ENCODE measurements at regions not wholly inside any gene's neighbourhood (a gene's known extent, or its start where the extent isn't known, plus 50 kb on each side); places are given as distances from the start of the nearest gene placed in this dataset.

GRCh38 chr14:82138431-82138830 is 604.8 kb upstream of the SEL1L start:
- DNase-seq (ENCODE audit: low spot score) = no peak

DNA sequence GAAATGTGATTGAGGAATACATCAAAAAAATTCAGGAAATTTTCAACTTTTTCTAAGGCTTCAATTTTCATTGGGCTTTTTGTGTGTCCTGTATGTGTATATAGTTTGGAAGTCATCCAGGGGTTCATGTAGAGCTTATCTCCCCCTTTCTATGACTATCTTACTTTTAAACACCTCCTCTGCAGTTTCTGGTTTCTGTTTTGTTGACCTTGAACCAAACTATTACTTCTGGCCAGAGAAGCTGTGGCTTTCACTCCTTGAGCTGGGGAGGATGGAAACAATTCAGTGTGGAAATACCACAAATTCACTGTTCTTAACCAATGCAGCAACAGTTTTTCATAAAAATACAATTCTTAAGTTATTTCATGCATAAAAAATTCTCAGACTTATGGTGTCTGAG is 613.2 kb upstream of the SEL1L start:
- no peak for DNase-seq (ENCODE audit: low spot score)

- DNase-seq (ENCODE audit: low spot score) = no peak
Observed at GRCh38 chr14:82153689-82154088, 620.0 kb upstream of the SEL1L start.

GRCh38 chr14:82159624-82160023 is 626.0 kb upstream of the SEL1L start:
- DNase-seq (ENCODE audit: low spot score) = no peak

- DNase-seq (ENCODE audit: low spot score) = no peak
Observed at GRCh38 chr14:82180139-82180538, 646.5 kb upstream of the SEL1L start.

GRCh38 chr14:82182646-82183045 is 649.0 kb upstream of the SEL1L start:
- DNase-seq (ENCODE audit: low spot score) = no peak

- no peak for DNase-seq (ENCODE audit: low spot score)
Observed at GRCh38 chr14:82190742-82191141, 657.1 kb upstream of the SEL1L start.

DNA sequence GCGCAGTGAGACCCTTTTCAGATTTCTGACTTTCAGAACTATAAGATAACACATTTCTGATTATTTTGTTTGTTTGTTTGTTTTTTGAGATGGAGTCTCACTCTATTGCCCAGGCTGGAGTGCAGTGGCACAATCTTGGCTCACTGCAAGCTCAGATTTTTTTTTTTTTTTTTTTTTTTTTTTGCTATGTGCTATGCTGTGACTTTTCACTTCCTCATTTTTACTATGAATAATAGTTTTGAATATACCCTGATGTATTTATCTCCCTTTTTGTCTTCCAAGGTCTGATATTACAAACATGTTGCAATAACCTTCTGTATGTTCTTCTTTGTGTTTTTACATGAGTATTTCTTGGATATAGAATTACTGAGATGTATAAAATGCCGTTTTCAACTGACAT is 658.7 kb upstream of the SEL1L start:
- no peak for DNase-seq (ENCODE audit: low spot score)

DNA sequence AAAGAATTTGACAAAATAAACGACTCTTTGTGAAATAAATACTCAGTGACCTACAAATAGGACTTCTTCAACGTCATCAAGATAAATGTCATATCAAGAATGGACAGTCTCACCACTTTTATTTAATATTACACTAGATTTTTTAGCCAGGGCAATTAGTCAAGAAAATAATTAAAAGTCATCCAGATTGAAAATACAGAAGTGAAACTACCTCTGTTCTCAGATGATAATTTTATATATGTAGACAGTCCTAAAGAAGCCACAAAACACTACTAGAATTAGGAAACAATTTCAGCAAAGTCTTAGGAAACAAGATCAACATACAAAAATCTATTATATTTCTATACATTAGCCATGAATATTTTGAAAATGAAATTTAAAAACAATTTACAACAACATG is 689.6 kb upstream of the SEL1L start:
- DNase-seq (ENCODE audit: low spot score) = no peak

DNA sequence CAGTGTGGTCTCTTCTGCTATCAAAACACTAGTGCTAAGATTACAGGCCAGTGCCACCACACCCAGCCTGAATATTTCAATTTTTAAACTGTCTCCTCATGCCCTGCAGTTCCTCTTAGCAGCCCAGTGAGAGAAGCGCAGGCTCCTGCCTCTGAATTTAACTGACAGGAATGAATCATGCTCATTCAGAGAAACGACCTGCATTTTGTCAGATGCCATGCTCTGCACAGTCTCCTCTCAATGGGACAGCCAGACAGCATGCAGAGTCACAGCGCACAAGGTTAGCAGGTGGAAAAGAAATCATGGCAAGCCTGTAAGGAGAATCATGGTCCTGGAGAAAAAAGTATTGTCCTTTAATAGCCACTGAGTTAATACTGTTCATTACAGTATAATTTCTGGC is 691.0 kb upstream of the SEL1L start:
- no peak for DNase-seq (ENCODE audit: low spot score)

- DNase-seq (ENCODE audit: low spot score) = no peak
Observed at GRCh38 chr14:82230748-82231147, 697.1 kb upstream of the SEL1L start.

- DNase-seq (ENCODE audit: low spot score) = no peak
Observed at GRCh38 chr14:82238649-82239048, 705.0 kb upstream of the SEL1L start.

- DNase-seq (ENCODE audit: low spot score) = no peak
Observed at GRCh38 chr14:82239223-82239622, 705.6 kb upstream of the SEL1L start.

- no peak for DNase-seq (ENCODE audit: low spot score)
Observed at GRCh38 chr14:82244791-82245190, 711.1 kb upstream of the SEL1L start.

GRCh38 chr14:82251494-82251893 is 717.8 kb upstream of the SEL1L start:
- DNase-seq (ENCODE audit: low spot score) = no peak

DNA sequence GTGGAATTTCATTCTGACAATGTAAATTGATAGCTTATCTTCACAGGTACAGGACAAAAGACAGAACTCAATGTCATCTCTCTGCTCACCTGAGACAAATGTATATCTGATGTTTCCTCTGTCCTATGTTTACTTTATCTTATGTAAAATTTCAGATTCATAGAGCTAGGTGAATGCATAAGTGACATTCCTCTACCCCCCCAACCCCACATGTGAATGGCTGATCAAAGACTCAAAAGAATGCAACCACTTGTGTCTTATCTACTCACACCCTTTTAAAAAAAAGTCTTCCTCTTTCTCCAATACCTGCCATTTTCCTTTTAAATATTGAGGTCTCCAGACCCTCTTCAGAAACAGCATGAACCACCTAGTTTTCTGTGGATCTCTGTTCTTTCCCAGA is 736.6 kb upstream of the SEL1L start:
- DNase-seq (ENCODE audit: low spot score) = no peak

DNA sequence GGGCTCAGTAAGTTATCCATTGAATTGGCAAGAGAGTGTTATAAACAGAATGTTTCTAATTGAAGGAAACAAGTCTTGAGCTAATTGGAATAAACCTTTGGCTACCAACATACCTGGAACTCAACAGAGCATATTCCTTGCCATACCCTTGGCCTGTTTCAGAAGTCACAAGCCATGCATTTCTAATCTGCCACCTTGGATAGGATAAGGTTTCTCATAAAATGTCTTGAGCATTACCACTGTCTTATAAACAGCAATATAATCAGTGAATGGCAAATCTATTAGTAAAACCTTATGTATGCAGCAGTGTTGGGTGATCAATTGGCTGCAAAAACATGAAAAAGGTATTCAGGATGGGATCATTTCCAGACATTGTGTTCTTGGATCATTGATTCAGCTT is 765.2 kb upstream of the SEL1L start:
- DNase-seq (ENCODE audit: low spot score) = no peak

DNA sequence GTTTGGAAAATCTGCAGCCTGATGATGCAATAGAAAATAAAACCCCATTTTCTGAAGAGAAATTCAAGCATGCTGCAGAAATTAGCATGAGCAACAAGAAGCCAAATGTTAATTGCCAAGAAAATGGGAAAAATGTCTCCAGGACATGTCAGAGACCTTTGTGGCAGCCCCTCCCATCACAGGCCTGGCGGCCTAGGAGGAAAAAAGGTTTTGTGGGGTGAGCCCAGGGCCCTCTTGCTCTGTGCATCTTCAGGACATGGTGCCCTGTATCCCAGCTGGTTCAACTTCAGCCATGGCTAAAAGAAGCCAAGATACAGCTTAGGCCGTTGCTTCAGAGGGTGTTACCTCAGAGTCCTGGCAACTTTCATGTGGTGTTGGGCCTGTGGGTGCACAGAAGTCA is 775.5 kb upstream of the SEL1L start:
- DNase-seq (ENCODE audit: low spot score) = no peak

DNA sequence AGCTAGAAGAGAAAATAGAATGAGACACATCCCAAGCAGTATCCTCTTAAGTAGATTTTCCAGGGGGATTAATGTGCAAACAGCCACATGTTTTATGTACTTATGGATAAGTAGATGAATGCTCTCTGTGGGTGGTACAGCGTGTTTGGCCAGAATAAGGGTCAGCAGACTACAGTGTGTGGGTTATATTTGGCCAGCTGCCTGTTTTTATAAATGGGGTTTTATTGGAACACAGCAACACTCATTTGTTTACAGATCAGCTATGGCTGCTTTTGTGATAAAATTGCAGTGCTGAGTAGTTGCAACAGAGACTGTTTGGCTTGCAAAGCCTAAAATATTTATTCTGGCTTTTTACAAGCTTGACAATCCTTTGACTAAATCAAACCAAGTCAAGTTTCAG is 780.2 kb upstream of the SEL1L start:
- no peak for DNase-seq (ENCODE audit: low spot score)

DNA sequence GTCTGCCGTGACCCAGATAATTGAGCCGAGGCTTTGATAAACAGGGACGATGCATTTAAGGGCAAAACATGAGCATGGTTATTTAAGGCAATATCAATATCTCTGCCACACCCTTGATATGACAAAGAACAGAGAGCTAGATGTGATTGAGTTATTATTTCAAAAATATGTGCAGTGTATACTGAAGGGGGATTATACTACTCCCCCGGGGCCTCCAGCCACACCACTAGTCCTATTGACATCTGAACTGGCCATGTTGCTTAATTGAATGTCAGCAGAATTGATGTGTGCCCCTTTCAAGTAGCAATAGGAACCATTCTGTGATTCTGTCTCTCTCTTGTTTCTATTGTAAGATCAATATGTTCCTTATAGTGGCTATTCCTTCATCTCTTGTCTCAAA is 794.8 kb upstream of the SEL1L start:
- DNase-seq (ENCODE audit: low spot score) = no peak

- DNase-seq (ENCODE audit: low spot score) = no peak
Observed at GRCh38 chr14:82341261-82341810, 807.7 kb upstream of the SEL1L start.

- no peak for DNase-seq (ENCODE audit: low spot score)
Observed at GRCh38 chr14:82342596-82342995, 808.9 kb upstream of the SEL1L start.

DNA sequence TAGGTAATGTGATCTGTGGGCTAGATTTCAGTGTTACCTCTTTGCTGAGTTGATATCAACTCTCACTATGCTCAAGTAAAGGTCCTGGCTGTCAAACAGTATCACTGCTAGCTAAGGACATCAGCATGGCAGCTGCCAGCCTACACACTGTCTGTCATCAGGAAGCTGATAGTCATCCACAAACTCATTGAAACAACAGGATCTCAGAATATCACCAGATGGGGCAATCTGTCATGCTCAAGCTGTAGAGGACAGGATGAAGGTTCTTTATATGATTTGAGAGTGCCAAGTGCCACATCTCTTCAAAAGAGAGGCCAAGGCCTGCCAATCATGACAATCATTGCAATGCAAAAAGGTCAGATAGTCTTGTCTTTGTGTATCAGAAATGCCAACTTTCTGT is 811.5 kb upstream of the SEL1L start:
- no peak for DNase-seq (ENCODE audit: low spot score)

GRCh38 chr14:82354126-82354525 is 820.5 kb upstream of the SEL1L start:
- DNase-seq (ENCODE audit: low spot score) = no peak

GRCh38 chr14:82359201-82359600 is 825.5 kb upstream of the SEL1L start:
- no peak for DNase-seq (ENCODE audit: low spot score)
